SK-N-MC (cell line): ENCODE measurements at regions not wholly inside any gene's neighbourhood (a gene's known extent, or its start where the extent isn't known, plus 50 kb on each side); places are given as distances from the start of the nearest gene placed in this dataset.

Source experiments
- DNase-seq: peaks from one replicate; pipeline ENCODE4 v3.0.0-alpha.2; 2011; ENCODE audit warnings: low read depth, low spot score
- H3K27ac ChIP-seq: fragments of 200-600 bp; sonication (generic); 2 replicates; pipeline ENCODE4 v1.5.1; 2016; ENCODE audit warnings: mixed run types
- H3K36me3 ChIP-seq: fragments of 200-600 bp; sonication (generic); 2 replicates; pipeline ENCODE4 v1.6.1; 2017; ENCODE audit warnings: antibody characterized with exemption, low read length, mixed read lengths; ENCODE audit not compliant: insufficient read depth
- H3K4me3 ChIP-seq: fragments of 200-600 bp; sonication (generic); 2 replicates; pipeline ENCODE4 v1.5.1; 2016
- H3K9ac ChIP-seq: fragments of 200-600 bp; sonication (generic); 2 replicates; pipeline ENCODE4 v1.8.0; 2017; ENCODE audit warnings: mixed run types, mixed read lengths; ENCODE audit not compliant: insufficient read length
- H3K9me3 ChIP-seq: fragments of 200-600 bp; sonication (generic); 2 replicates; pipeline ENCODE4 v1.6.1; 2017; ENCODE audit warnings: low read depth, mild to moderate bottlenecking, antibody characterized with exemption, low read length, moderate library complexity, mixed read lengths
- EZH2 ChIP-seq: fragments of 200-600 bp; sonication (generic); IDR thresholded peaks from one replicate; pipeline ENCODE4 v1.6.1; 2017; ENCODE audit warnings: antibody characterized with exemption
- FOXP2 ChIP-seq: optimal IDR thresholded peaks from 2 replicates; pipeline ENCODE3; 2011; ENCODE audit warnings: mild to moderate bottlenecking, moderate library complexity; ENCODE audit not compliant: insufficient read depth; ENCODE audit errors: extremely low read length, control extremely low read depth
- POLR2AphosphoS5 ChIP-seq: IDR thresholded peaks from 2 replicates; pipeline ENCODE4 v1.6.1; 2012; ENCODE audit warnings: mild to moderate bottlenecking, low read depth, low read length, borderline replicate concordance

DNA sequence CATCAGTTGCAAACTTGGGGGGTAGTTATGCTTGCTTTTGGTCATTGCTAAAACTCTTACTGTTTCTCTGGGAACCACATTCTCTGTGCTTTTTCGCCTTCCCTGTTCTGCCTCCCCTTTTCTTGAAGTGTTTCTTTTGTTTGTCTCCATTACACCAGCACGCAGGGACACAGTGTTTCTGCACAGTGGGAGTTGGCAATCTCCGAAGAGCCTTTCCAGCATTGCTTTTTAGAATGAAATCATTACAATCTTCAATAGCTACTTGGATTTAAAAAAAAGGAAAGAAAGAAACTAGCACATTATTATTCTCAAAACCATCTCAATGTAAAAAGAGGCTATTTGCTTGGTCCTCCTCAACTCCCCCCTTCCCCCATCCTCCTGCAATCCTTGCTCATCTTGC, 536.7 kb upstream of the MMS22L start:
- no peak for DNase-seq
- no peak overlapping the region for H3K27ac ChIP-seq

DNA sequence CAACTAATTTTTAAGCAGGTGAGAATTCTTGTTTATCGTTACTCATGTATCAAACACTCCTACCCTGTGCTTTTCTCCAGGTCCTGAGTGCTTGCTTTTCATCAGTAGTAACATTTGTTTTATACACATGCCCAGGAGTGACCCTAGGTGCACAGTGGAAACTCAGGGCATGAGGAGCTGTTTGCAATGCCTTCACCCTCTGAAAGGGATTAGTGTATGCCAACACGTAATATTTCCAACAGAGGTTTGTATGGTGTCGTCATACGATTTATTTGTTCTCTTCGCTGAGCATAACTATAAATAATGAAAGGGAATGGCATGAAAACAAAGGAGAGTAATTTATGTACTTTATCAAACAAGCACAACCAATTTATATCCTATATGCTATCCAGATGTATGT, 537.4 kb upstream of the MMS22L start:
- H3K9me3 ChIP-seq, result no peaks in the 10 kb centered on the region
- no peak overlapping the region for H3K9ac ChIP-seq
- no peaks in the 10 kb centered on the region for H3K36me3 ChIP-seq
- DNase-seq, result no peak
- TF ChIP-seq POLR2AphosphoS5, result no peak
- H3K27ac ChIP-seq, result no peak overlapping the region
- H3K4me3 ChIP-seq, result no peak overlapping the region

More for the DNA sequence above, 536.7 kb upstream of the MMS22L start:
- Histone ChIP-seq H3K9me3 (no peaks in the 10 kb centered on the region), H3K4me3 (no peak overlapping the region), H3K9ac (no peak overlapping the region), H3K36me3 (no peaks in the 10 kb centered on the region)
- TF ChIP-seq EZH2 (no peak), FOXP2 (no peak), POLR2AphosphoS5 (no peak)

DNA sequence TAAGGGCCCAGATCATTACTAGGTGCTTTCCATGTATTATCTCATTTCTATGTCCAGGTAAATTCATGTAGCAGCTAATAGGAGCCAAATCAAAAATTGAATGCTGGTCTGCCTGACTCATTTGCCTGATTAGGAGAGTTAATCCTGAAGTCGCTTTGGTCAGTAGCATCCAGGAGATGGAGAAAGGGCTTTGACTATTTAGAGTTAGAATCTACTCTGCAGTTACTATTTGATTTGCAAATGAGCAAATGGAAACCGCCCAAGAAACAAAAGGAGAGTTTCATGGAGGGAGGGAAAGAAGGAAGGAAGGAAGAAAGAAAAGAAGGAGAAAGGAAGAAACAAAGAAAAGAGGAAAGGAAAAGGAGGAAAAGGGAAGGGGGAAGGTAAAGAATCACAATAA, 539.6 kb upstream of the MMS22L start:
- DNase-seq, result no peak
- no peaks in the 10 kb centered on the region for H3K9me3 ChIP-seq
- TF ChIP-seq POLR2AphosphoS5 (no peak), FOXP2 (no peak), EZH2 (no peak)
- no peaks in the 10 kb centered on the region for H3K36me3 ChIP-seq
- H3K9ac ChIP-seq, result no peak overlapping the region
- H3K27ac ChIP-seq, result no peak overlapping the region
- H3K4me3 ChIP-seq, result no peak overlapping the region

DNA sequence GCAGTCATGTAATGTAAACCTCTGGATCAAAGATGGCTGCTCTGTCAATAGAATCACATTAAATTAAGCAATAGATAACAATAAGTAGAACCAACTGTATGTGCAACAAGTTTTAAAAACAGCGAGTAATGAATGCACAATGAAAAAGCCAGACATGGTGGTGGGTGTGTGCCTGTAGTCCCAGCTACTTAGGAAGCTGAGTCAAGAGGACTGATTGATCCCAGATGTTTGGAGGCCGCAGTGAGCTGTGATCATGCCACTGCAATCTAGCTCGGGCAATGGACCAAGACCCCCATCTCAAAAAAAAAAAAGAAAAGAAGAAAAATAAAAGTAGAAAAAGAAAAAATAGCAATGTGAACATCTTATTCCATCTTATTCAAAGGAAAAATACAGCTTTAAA, 558.7 kb upstream of the MMS22L start:
- DNase-seq, result no peak
- Histone ChIP-seq H3K36me3 (no peaks in the 10 kb centered on the region), H3K9ac (no peak overlapping the region), H3K27ac (no peak overlapping the region; the same call in 1 of the 2 replicates), H3K9me3 (no peaks in the 10 kb centered on the region), H3K4me3 (no peak overlapping the region)
- TF ChIP-seq EZH2 (no peak), POLR2AphosphoS5 (no peak), FOXP2 (no peak)

DNA sequence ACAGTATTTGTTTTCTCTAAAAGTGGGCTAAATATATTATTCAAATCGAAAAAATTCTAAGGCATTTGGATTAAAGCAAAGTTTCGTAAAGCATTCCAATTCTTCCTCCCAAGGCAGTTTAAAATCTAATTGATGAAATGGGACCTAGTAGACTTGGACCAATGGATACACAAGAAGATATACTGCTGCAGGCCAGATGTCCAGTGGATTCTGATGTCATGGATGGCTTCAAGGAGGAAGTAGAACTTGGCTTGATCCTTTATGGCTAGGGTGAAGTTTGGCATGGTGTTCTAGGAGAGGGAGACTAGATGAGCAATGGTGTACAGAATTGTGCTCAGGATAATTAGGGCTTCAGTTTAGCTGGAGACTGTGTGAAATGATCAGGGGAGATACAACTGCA, 559.5 kb upstream of the MMS22L start:
- DNase-seq, result no peak
- H3K36me3 ChIP-seq, result no peaks in the 10 kb centered on the region
- H3K9ac ChIP-seq, result no peak overlapping the region
- no peak for TF ChIP-seq EZH2
- no peak for TF ChIP-seq POLR2AphosphoS5
- TF ChIP-seq FOXP2, result no peak
- no peaks in the 10 kb centered on the region for H3K9me3 ChIP-seq
- no peak overlapping the region for H3K4me3 ChIP-seq
- no peak overlapping the region for H3K27ac ChIP-seq

DNA sequence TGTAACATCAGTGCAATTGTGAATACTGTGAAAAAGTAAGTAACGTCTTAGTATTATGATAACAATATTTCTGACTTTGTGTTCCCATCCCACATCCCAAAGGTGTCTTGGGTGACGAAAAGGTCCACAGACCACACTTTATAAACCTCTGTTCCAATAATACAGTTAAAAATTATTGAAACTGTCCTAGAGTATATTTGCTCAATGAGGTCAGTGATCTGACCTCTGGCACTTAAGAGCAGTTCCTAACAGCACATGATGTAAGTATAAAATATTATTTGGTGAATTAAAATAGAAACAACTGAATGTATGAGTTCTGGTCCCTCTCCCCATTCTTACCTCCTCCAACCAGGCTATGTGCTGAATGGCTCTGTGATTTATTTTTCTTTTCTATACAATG, 566.4 kb upstream of the MMS22L start:
- H3K9me3 ChIP-seq, result no peaks in the 10 kb centered on the region
- TF ChIP-seq FOXP2 (no peak), EZH2 (no peak), POLR2AphosphoS5 (no peak)
- no peaks in the 10 kb centered on the region for H3K36me3 ChIP-seq
- DNase-seq, result no peak
- no peak overlapping the region for H3K9ac ChIP-seq
- H3K27ac ChIP-seq, result no peak overlapping the region
- H3K4me3 ChIP-seq, result no peak overlapping the region

DNA sequence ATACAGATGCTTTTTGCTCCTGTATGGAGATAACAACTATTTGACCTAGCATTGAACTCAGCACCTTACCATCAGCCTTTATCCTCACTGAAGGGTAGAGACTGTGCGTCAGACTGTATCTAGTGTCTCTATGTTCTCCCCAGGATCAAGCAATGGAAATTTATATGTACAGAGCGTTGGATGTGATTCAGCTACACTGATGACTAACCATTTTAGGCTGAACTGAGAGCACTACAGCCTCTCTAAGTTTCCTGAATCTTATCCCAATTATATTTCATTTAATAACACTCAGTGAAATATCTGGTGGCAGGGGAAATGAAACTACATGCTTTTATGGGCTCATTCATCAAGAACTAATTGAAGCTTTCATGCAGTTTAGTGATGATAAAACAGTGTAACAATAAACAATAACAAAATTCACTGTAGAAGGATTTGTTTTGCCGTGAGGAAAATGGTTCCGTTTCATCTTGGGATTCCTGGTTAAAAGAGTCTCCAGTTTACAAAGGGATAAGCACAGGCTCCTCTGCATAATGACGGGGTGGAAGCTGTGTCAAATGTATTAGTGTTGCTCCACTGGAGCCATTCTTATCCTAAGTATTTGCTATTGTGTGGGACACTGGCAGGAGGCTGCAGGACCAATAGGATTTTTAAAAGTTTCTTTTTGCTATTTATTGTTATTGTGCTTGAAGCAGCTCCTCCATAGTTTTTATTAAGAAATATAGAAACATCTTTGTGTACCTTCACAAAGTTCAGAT, 567.6 kb upstream of the MMS22L start:
- no peak for DNase-seq
- TF ChIP-seq POLR2AphosphoS5 (no peak), EZH2 (no peak), FOXP2 (no peak)
- no peak overlapping the region for H3K4me3 ChIP-seq
- H3K9me3 ChIP-seq, result no peaks in the 10 kb centered on the region
- no peak overlapping the region for H3K27ac ChIP-seq
- H3K9ac ChIP-seq, result no peak overlapping the region
- no peaks in the 10 kb centered on the region for H3K36me3 ChIP-seq

DNA sequence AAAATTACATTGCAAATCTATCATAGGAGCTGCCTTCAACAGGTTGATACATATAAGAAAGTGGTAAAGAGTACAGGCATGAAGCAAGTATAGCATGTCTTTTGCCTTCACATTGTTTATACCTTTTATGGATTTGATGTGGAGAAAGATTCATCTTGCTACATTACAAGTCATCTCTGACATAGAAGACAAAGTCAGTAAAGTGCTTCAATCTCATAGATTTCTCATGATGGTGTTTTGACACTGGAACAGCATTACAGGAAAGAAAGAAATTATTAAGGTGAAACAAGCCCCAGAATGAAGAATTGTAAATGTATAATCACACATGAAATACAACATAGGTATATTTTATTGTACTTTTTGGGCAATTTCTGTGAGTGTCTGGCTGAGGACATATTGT, 580.7 kb upstream of the MMS22L start:
- Histone ChIP-seq H3K27ac (no peak overlapping the region), H3K36me3 (no peaks in the 10 kb centered on the region), H3K4me3 (no peak overlapping the region), H3K9ac (no peak overlapping the region), H3K9me3 (no peaks in the 10 kb centered on the region)
- DNase-seq, result no peak
- TF ChIP-seq POLR2AphosphoS5 (no peak), FOXP2 (no peak), EZH2 (no peak)

DNA sequence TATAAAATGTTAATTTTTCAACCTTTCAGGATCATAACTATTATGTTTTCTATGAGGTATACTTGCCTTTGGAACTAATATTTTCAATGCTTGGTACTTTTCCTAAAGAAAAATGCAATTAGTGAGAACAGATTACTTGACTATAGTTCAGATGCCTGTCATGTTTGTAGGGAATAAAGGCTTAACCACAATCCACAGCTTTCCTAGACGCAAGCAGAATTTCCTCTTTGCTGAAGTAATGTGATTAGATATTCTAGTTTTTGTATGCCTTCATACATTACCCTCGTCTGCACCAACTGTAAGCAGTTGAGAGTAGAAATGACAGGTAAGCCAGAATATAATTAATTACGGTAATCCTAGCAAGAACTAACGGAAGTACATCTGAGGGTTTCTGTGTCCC, 581.4 kb upstream of the MMS22L start:
- Histone ChIP-seq H3K4me3 (no peak overlapping the region), H3K9ac (no peak overlapping the region), H3K9me3 (no peaks in the 10 kb centered on the region), H3K27ac (no peak overlapping the region), H3K36me3 (no peaks in the 10 kb centered on the region)
- TF ChIP-seq FOXP2 (no peak), POLR2AphosphoS5 (no peak), EZH2 (no peak)
- DNase-seq, result no peak
